CD4-positive, CD25-positive, alpha-beta regulatory T cell (primary cell): ENCODE measurements at regions not wholly inside any gene's neighbourhood (a gene's known extent, or its start where the extent isn't known, plus 50 kb on each side); places are given as distances from the start of the nearest gene placed in this dataset.

Experiments
- ATAC-seq, 2 donors: fragments of 150-1000 bp; cut with Tn5 transposase; one replicate each; pipeline ENCODE4 v1.10.0; 2021; ENCODE audit warnings: low read depth in 2 of 2, moderate number of reproducible peaks in 2 of 2, moderate library complexity in 1 of 2
- DNase-seq, 3 donors: peaks; one replicate each; pipeline versions ENCODE4 v3.0.0 to v3.0.0-alpha.2; 2012 to 2022; ENCODE audit warnings: mixed read lengths in 1 of 3
- H3K27ac ChIP-seq: one replicate; pipeline ENCODE4 v1.7.0; 2013; ENCODE audit warnings: mild to moderate bottlenecking, low read length; ENCODE audit not compliant: insufficient read depth, poor library complexity, severe bottlenecking
- H3K27me3 ChIP-seq: one replicate; pipeline ENCODE4 v1.7.0; 2013; ENCODE audit warnings: low read length; ENCODE audit not compliant: control insufficient read depth, insufficient read depth
- H3K36me3 ChIP-seq: one replicate; pipeline ENCODE4 v1.7.0; 2013; ENCODE audit warnings: mild to moderate bottlenecking, low read length, moderate library complexity; ENCODE audit not compliant: control insufficient read depth, insufficient read depth
- H3K4me1 ChIP-seq: 2 replicates; pipeline ENCODE4 v1.7.0; 2013; ENCODE audit warnings: mild to moderate bottlenecking, low read length; ENCODE audit not compliant: insufficient read depth, control insufficient read depth, poor library complexity, severe bottlenecking
- H3K4me3 ChIP-seq: one replicate; pipeline ENCODE4 v1.7.0; 2013; ENCODE audit warnings: low read depth, mild to moderate bottlenecking, low read length, moderate library complexity
- H3K9me3 ChIP-seq, 2 experiments: 1 replicate in 1 of 2; 2 replicates in 1 of 2; pipeline ENCODE4 v1.7.0; 2013; ENCODE audit warnings: low read length in 2 of 2, mild to moderate bottlenecking in 1 of 2, moderate library complexity in 1 of 2; ENCODE audit not compliant: control insufficient read depth in 2 of 2
- H3K27ac Mint-ChIP-seq, 3 donors: one replicate each; pipeline ENCODE4 v1.8.0; 2020 to 2022; ENCODE audit warnings: mild to moderate bottlenecking in 3 of 3, mixed read lengths in 3 of 3, moderate library complexity in 2 of 3
- H3K27me3 Mint-ChIP-seq: one replicate; pipeline ENCODE4 v1.8.0; 2022; ENCODE audit warnings: mild to moderate bottlenecking, mixed read lengths
- H3K36me3 Mint-ChIP-seq: one replicate; pipeline ENCODE4 v1.8.0; 2020; ENCODE audit warnings: mixed read lengths
- H3K4me1 Mint-ChIP-seq, 4 donors: one replicate each; pipeline ENCODE4 v1.8.0; 2020 to 2022; ENCODE audit warnings: mixed read lengths in 4 of 4, mild to moderate bottlenecking in 1 of 4
- H3K4me3 Mint-ChIP-seq, 4 donors: one replicate each; pipeline ENCODE4 v1.8.0; 2020 to 2022; ENCODE audit warnings: mild to moderate bottlenecking in 4 of 4, mixed read lengths in 4 of 4, moderate library complexity in 3 of 4
- H3K9me3 Mint-ChIP-seq, 7 donors: one replicate each; pipeline ENCODE4 v1.8.0; 2020 to 2022; ENCODE audit warnings: mixed read lengths in 7 of 7, mild to moderate bottlenecking in 3 of 7, moderate library complexity in 2 of 7

DNA sequence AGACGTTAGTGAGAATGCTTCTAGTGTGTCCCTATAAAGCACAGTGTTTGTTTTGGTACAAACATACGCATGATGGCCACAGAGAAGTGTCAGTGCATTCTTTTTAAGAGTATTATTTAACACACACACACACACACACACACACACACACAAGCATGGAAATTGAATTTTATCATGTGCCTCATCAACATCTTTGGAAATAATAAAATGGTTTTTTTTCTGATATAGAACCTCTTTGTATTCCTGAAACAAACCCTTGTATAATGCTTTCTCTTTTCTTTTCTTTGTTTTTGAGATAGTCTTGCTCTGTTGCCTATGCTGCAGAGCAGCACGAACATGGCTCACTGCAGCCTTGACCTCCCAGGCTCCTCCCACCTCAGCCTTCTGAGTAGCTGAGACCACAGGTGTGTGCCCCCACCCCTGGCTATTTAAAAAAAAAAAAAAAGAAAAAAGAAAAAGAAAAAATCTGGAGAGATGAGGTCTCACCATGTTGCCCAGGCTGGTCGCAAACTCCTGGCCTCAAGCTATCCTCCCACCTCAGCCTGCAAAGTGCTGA, 116.2 kb upstream of the SYNDIG1 start:
- H3K9me3 ChIP-seq = no peaks in the 10 kb centered on the region
- H3K27ac ChIP-seq = no peak overlapping the region
- Mint-ChIP-seq H3K36me3 (no peaks in the 10 kb centered on the region), H3K27ac (no peak overlapping the region), H3K4me1 (no peaks in the 10 kb centered on the region), H3K4me3 (no peak overlapping the region), H3K9me3 (peaks cover 0 to 5% (median 0%) of the 10 kb centered on the region in 7 donors), H3K27me3 (no peaks in the 10 kb centered on the region)
- ATAC-seq (no peak), DNase-seq (no peak)
- no peaks in the 10 kb centered on the region for H3K36me3 ChIP-seq
- H3K4me3 ChIP-seq = no peak overlapping the region
- no peaks in the 10 kb centered on the region for H3K4me1 ChIP-seq
- H3K27me3 ChIP-seq = no peaks in the 10 kb centered on the region

DNA sequence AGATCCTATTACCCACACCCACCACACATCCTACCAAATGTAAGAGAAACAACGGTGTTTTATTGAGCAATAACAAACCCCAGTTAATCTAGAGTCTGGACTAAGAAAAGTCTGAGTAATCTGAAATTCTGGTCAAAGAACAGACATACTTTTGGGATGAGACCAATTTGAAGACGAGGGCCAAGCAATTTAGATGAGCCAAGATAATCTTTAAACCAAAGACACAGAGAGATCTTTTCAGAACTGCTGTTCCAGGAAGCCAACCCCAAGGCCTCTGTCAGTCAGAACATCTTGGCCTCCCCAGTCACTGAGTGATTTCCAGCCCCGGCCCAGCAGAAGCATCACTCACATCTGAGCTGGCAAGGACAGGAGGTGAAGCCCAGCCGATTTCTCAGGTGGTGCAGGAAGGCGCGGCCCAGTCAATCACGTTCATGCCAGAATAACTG, 118.5 kb upstream of the SYNDIG1 start:
- Mint-ChIP-seq H3K4me1 (no peaks in the 10 kb centered on the region), H3K27ac (no peak overlapping the region), H3K4me3 (no peak overlapping the region), H3K27me3 (no peaks in the 10 kb centered on the region), H3K9me3 (peaks cover 0 to 4% (median 0%) of the 10 kb centered on the region in 7 donors), H3K36me3 (no peaks in the 10 kb centered on the region)
- DNase-seq (no peak), ATAC-seq (no peak)
- no peaks in the 10 kb centered on the region for H3K4me1 ChIP-seq
- H3K4me3 ChIP-seq = no peak overlapping the region
- H3K9me3 ChIP-seq = no peaks in the 10 kb centered on the region
- H3K36me3 ChIP-seq = no peaks in the 10 kb centered on the region
- H3K27ac ChIP-seq = no peak overlapping the region
- no peaks in the 10 kb centered on the region for H3K27me3 ChIP-seq

DNA sequence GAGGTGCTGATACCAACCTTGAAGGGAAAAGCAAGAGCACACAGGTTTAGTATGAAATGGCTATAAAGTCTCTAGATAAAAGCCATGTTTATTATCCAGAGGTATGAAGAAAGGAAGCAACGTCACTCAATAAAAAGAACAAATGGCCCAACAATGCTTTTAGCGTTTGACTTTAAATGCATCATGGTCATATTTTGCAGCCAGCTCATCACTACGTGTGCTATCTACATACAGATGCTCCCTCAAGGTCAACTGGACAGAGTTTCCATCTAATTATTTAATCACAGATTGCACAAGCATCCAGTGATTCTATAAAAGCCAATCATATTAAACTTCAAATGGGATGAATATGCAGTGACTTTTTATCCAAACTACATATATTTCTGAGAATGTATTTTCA, 127.6 kb upstream of the SYNDIG1 start:
- H3K4me3 ChIP-seq = no peak overlapping the region
- H3K27me3 ChIP-seq = no peaks in the 10 kb centered on the region
- no peaks in the 10 kb centered on the region for H3K36me3 Mint-ChIP-seq
- DNase-seq = no peak
- H3K4me1 ChIP-seq = no peaks in the 10 kb centered on the region
- no peaks in the 10 kb centered on the region for H3K4me1 Mint-ChIP-seq
- H3K4me3 Mint-ChIP-seq = no peak overlapping the region
- H3K27ac ChIP-seq = no peak overlapping the region
- no peaks in the 10 kb centered on the region for H3K9me3 ChIP-seq
- H3K27ac Mint-ChIP-seq = no peak overlapping the region
- no peaks in the 10 kb centered on the region for H3K27me3 Mint-ChIP-seq
- no peak for ATAC-seq
- H3K36me3 ChIP-seq = no peaks in the 10 kb centered on the region
- H3K9me3 Mint-ChIP-seq = peaks cover 0 to 1% (median 0%) of the 10 kb centered on the region in 7 donors

DNA sequence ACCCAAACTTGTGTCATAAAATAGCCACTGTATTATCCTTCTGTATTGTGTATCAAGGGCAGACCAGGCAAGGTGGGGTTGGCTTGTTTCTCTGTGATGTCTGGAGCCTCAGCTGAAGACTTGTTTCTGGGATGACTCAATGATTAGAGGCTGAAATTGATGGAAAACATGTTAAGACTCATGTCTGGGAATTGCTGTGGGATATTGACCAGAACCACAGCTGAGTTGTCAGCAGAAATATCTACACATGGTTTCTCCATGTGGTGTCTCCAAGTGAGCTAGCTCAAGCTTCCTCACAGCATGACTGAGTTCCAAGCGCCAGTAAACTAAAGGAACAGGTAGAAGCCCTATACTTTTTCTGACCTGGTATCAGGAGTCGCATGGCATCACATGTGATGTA, 128.5 kb upstream of the SYNDIG1 start:
- H3K27ac Mint-ChIP-seq = no peak overlapping the region
- H3K4me3 ChIP-seq = no peak overlapping the region
- H3K4me1 ChIP-seq = no peaks in the 10 kb centered on the region

DNA sequence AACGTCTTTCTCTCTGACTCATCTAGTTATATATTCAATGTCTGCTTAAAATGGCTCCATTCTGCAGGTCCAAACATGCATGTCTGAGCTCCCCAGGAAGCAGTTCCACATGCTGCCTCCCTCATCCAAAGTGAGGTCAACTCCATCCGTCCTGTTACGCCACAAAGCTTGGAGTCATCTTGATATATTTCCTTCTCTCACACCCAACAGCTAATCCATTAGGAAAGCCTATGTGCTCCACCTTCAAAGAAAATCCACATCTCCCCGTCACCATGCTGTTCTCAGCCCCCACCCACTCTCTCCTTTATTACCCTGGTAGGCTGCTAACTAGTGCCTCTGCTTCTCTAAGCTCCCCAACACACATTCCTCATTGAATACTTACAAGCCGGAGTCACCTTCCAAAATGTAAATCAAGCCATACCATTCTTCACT, 130.2 kb upstream of the SYNDIG1 start:
- Mint-ChIP-seq H3K36me3 (no peaks in the 10 kb centered on the region), H3K27ac (no peak overlapping the region), H3K27me3 (no peaks in the 10 kb centered on the region)

More for the DNA sequence above, 128.5 kb upstream of the SYNDIG1 start:
- Mint-ChIP-seq H3K36me3 (no peaks in the 10 kb centered on the region), H3K4me1 (no peaks in the 10 kb centered on the region), H3K4me3 (no peak overlapping the region), H3K27me3 (no peaks in the 10 kb centered on the region), H3K9me3 (peaks cover 0 to 1% (median 0%) of the 10 kb centered on the region in 7 donors)
- Histone ChIP-seq H3K9me3 (no peaks in the 10 kb centered on the region), H3K36me3 (no peaks in the 10 kb centered on the region), H3K27me3 (no peaks in the 10 kb centered on the region), H3K27ac (no peak overlapping the region)
- no peak for DNase-seq
- no peak for ATAC-seq

DNA sequence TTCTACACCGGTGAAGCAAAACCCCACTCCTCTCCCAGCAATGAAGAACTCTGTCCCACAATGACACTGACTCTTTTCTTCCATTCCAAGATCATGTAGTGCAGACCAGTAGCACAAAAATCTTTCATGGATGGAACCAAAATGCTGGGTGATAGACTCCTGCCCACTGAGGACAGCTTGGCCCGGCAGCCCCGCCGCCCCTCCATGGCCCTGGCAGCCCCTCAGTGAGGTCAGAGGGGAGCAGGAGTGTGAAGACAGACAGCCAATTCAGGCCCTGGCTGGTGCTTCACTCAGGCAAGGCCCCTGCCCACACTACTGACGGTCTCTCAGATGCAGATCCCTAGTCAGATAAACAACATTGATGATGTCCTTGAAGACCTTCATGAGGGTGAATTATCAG, 131.9 kb upstream of the SYNDIG1 start:
- H3K27me3 ChIP-seq = no peaks in the 10 kb centered on the region
- no peak overlapping the region for H3K27ac Mint-ChIP-seq
- no peaks in the 10 kb centered on the region for H3K36me3 ChIP-seq
- H3K27me3 Mint-ChIP-seq = no peaks in the 10 kb centered on the region
- H3K9me3 ChIP-seq = no peaks in the 10 kb centered on the region
- ATAC-seq (no peak), DNase-seq (no peak)
- H3K9me3 Mint-ChIP-seq = peaks cover 0 to 1% (median 0%) of the 10 kb centered on the region in 7 donors
- H3K36me3 Mint-ChIP-seq = no peaks in the 10 kb centered on the region
- H3K4me3 Mint-ChIP-seq = no peak overlapping the region
- no peak overlapping the region for H3K27ac ChIP-seq
- no peaks in the 10 kb centered on the region for H3K4me1 ChIP-seq
- H3K4me1 Mint-ChIP-seq = no peaks in the 10 kb centered on the region
- no peak overlapping the region for H3K4me3 ChIP-seq

More for the DNA sequence above, 130.2 kb upstream of the SYNDIG1 start:
- Histone ChIP-seq H3K27ac (no peak overlapping the region), H3K27me3 (no peaks in the 10 kb centered on the region), H3K9me3 (no peaks in the 10 kb centered on the region), H3K36me3 (no peaks in the 10 kb centered on the region), H3K4me3 (no peak overlapping the region), H3K4me1 (no peaks in the 10 kb centered on the region)
- H3K4me3 Mint-ChIP-seq = no peak overlapping the region
- H3K4me1 Mint-ChIP-seq = no peaks in the 10 kb centered on the region
- H3K9me3 Mint-ChIP-seq = peaks cover 0 to 1% (median 0%) of the 10 kb centered on the region in 7 donors
- ATAC-seq (no peak), DNase-seq (no peak)

DNA sequence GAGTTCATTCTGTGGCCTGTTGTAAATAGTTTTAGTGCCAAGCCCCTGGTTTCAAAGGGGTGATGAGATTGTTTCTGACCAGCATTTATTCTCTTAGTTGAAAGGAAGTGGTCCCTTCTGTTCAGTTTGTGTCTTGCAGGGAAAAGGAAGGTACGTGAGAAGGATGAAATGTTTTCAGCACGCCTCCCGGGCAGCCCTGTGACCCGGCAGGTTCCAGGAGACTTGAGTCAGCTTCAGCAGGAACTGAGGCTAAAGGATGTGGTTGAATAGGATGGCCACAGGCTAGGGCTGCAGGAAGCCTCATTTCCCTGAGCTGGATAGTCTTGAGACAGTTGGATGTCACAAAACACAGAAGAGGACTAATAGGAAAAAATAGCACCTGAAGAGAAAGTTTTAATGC, 132.4 kb upstream of the SYNDIG1 start:
- no peak for ATAC-seq
- peaks cover 0 to 1% (median 0%) of the 10 kb centered on the region in 7 donors for H3K9me3 Mint-ChIP-seq
- H3K27me3 Mint-ChIP-seq = no peaks in the 10 kb centered on the region
- Histone ChIP-seq H3K4me3 (no peak overlapping the region), H3K9me3 (no peaks in the 10 kb centered on the region), H3K36me3 (no peaks in the 10 kb centered on the region), H3K4me1 (no peaks in the 10 kb centered on the region), H3K27ac (no peak overlapping the region), H3K27me3 (no peaks in the 10 kb centered on the region)
- H3K36me3 Mint-ChIP-seq = no peaks in the 10 kb centered on the region
- no peaks in the 10 kb centered on the region for H3K4me1 Mint-ChIP-seq
- no peak overlapping the region for H3K4me3 Mint-ChIP-seq
- H3K27ac Mint-ChIP-seq = no peak overlapping the region
- no peak for DNase-seq

DNA sequence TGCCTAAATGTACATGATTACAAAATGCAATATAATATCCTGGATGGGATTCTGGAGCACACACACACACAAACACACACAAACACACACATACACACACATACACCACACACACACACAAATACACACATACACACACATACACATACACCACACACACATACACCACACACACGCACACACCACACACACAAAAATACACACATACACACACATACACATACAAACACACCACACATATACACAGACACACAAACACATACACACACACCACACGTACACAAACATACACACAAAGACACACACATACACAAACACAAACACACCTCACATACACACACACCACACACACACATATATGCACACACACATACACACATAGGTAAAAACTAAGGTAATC, 134.6 kb upstream of the SYNDIG1 start:
- no peaks in the 10 kb centered on the region for H3K27me3 Mint-ChIP-seq

More for the DNA sequence above, 134.6 kb upstream of the SYNDIG1 start:
- Mint-ChIP-seq H3K4me3 (peak overlapping the region in 1 of 4 donors; percentile 39), H3K27ac (no peak overlapping the region), H3K36me3 (no peaks in the 10 kb centered on the region), H3K4me1 (no peaks in the 10 kb centered on the region), H3K9me3 (no peaks in the 10 kb centered on the region)
- DNase-seq (no peak), ATAC-seq (no peak)
- no peak overlapping the region for H3K27ac ChIP-seq
- H3K4me1 ChIP-seq = no peaks in the 10 kb centered on the region
- no peak overlapping the region for H3K4me3 ChIP-seq
- no peaks in the 10 kb centered on the region for H3K36me3 ChIP-seq
- H3K9me3 ChIP-seq = no peaks in the 10 kb centered on the region
- no peaks in the 10 kb centered on the region for H3K27me3 ChIP-seq
